ENCODE measurements at regions not wholly inside any gene's neighbourhood (a gene's known extent, or its start where the extent isn't known, plus 50 kb on each side); places are given as distances from the start of the nearest gene placed in this dataset.

GRCh38 chr1:10908266-10908665, 104.2 kb upstream of the TARDBP start:
- no peak for TF ChIP-seq CTCF (conservative IDR thresholded peaks at IDR 0.05)
- Mint-ChIP-seq H3K27me3 (peaks cover 5% of the 10 kb centered on the region), H3K36me3 (no peaks in the 10 kb centered on the region), H3K4me3 (no peak overlapping the region), H3K9me3 (no peaks in the 10 kb centered on the region), H3K4me1 (ENCODE audit: unreplicated experiment) (peaks cover 33% of the 10 kb centered on the region), H3K27ac (peak overlapping the region; percentile 26)
- no peak for DNase-seq (ENCODE audit: extremely low spot score, unreplicated experiment)

- H3K4me3 Mint-ChIP-seq: no peak overlapping the region
- DNase-seq (ENCODE audit: extremely low spot score, unreplicated experiment): no peak
- peak; percentile 69 for TF ChIP-seq CTCF (conservative IDR thresholded peaks at IDR 0.05)
- H3K36me3 Mint-ChIP-seq: no peaks in the 10 kb centered on the region
- peaks cover 30% of the 10 kb centered on the region for H3K4me1 Mint-ChIP-seq (ENCODE audit: unreplicated experiment)
- no peak overlapping the region for H3K27ac Mint-ChIP-seq
- no peaks in the 10 kb centered on the region for H3K9me3 Mint-ChIP-seq
- peaks cover 5% of the 10 kb centered on the region for H3K27me3 Mint-ChIP-seq
Measured at GRCh38 chr1:10909697-10910680, 102.5 kb upstream of the TARDBP start.

GRCh38 chr1:10910681-10911489, 101.6 kb upstream of the TARDBP start:
- peak overlapping the region; percentile 52 for H3K27ac Mint-ChIP-seq
- no peak for TF ChIP-seq CTCF (conservative IDR thresholded peaks at IDR 0.05)
- H3K27me3 Mint-ChIP-seq: peaks cover 5% of the 10 kb centered on the region
- H3K9me3 Mint-ChIP-seq: no peaks in the 10 kb centered on the region
- no peaks in the 10 kb centered on the region for H3K36me3 Mint-ChIP-seq
- DNase-seq (ENCODE audit: extremely low spot score, unreplicated experiment): no peak
- no peak overlapping the region for H3K4me3 Mint-ChIP-seq
- H3K4me1 Mint-ChIP-seq (ENCODE audit: unreplicated experiment): peaks cover 24% of the 10 kb centered on the region

- Mint-ChIP-seq H3K4me3 (no peak overlapping the region), H3K27me3 (peaks cover 4% of the 10 kb centered on the region), H3K4me1 (ENCODE audit: unreplicated experiment) (peaks cover 26% of the 10 kb centered on the region), H3K36me3 (no peaks in the 10 kb centered on the region), H3K9me3 (no peaks in the 10 kb centered on the region), H3K27ac (no peak overlapping the region)
- TF ChIP-seq CTCF (conservative IDR thresholded peaks at IDR 0.05): no peak
- no peak for DNase-seq (ENCODE audit: extremely low spot score, unreplicated experiment)
Measured at GRCh38 chr1:10911490-10912166, 100.8 kb upstream of the TARDBP start.

- Mint-ChIP-seq H3K4me3 (no peak overlapping the region), H3K27ac (no peak overlapping the region), H3K9me3 (no peaks in the 10 kb centered on the region), H3K4me1 (ENCODE audit: unreplicated experiment) (peaks cover 19% of the 10 kb centered on the region), H3K36me3 (no peaks in the 10 kb centered on the region), H3K27me3 (peaks cover 4% of the 10 kb centered on the region)
- DNase-seq (ENCODE audit: extremely low spot score, unreplicated experiment): no peak
- no peak for TF ChIP-seq CTCF (conservative IDR thresholded peaks at IDR 0.05)
Measured at GRCh38 chr1:10912441-10912840, 100.0 kb upstream of the TARDBP start.
